GM21390 (cell line): ENCODE measurements at regions not wholly inside any gene's neighbourhood (a gene's known extent, or its start where the extent isn't known, plus 50 kb on each side); places are given as distances from the start of the nearest gene placed in this dataset.

Experiments used
- ATAC-seq: cut with Tn5 transposase; IDR thresholded peaks from one replicate; pipeline ENCODE4 v1.9.1; 2021; ENCODE audit not compliant: unreplicated experiment

DNA sequence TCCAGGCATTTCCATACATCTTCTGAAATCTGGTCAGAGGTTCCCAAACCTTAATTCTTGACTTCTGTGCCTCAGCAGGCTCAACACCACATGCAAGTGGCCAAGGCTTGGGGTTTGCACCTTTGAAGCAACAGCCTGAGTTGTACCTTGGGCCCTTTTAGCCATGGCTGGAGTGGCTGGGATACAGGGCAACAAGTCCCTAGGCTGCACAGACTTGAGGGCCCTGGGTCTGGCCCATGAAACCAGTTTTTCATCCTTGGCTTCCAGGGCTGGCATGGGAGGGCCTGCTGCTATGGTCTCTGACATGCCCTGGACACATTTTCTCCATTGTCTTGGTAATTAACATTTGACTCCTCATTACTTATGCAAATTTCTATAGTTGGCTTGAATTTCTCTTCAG is 988.8 kb upstream of the CNTNAP5 start:
- ATAC-seq = no peak

DNA sequence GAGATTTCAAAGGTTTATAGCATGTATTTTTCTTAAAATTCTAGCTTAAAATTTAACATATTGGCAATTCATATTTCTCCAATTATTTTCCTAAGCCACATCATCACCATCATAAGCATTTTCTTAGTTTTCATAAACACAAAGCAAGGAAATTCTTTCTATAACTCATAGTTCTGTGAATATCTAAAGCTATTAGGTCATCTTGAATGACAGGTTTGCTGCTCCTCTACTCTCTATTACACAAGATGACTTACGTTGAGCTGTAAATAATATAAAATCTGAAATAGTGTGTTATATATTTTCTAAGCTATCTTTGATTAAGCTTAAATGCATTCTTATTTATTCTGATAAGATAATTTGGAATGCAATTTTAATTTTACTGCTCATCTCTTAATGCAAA is 984.6 kb upstream of the CNTNAP5 start:
- ATAC-seq = no peak

DNA sequence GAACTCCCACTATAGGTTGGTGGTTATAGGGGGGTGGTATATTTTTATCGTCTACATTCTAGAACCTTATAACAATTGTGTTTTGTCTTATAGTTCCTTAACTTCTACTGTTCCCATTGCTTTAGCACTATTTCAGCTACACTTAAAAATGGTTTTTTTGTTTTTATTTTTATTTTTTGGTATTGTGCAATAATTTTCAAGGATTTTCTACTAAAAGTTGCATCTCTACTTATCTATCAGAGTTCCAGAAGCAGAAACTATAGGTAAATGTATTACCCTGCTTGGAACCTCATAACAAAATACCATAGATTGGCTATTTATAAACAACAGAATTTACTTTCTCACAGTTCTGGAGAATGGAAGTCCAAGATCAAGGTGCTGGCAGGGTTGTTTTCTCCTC is 981.6 kb upstream of the CNTNAP5 start:
- ATAC-seq = no peak

DNA sequence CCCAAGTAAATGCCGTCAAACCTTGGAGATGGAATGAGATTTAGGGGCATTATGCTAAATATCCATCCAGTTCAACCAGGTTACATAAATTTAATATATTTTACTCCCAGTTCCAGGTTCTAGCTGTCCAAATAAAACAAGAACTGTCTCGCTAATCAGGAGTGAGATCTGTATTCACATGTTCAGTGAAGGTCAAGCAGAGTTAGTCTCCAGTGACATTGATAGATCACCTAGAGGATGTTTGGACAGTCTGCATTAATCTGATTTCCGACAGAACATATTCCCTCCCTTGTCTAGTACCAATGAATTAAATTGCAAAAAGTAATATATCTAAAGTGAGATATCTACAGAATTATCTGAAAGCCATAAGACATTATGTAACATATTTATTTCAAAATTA is 979.4 kb upstream of the CNTNAP5 start:
- no peak for ATAC-seq

DNA sequence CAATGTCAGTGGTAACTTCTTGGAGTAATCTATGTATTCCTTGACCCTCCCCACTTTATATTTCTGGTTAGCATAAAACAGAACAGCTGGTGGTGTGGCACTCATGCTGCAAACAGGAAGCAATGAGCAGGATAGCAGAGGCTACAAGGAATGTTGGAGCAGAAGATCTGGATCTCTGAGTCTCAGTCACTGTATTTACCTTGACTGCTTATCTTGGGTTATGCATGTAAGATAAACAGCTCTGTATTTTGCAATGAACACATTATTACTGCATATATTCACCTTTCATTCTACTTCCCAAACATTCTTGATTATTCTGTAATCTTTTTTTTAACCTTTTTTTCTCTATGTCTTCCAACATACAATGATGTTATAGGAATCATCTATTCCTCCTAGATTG is 977.9 kb upstream of the CNTNAP5 start:
- no peak for ATAC-seq

DNA sequence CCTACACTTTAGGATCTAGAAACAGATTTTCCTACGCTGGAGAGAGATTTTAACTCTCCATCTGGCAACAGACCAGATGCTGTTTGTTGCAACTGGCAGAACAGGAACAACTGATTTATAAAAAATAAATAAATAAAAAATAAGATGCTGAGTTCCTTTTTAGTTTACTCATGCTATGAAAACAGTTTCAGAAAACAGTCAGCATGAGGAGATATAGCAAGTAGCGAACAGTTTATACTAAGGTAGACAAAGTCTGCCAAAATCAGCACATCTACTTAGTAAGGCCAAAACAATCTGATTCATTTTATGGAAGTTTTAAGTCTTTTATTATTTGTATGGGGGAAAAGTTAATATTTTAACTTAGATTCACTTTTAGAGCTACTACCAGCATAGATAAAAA is 974.0 kb upstream of the CNTNAP5 start:
- no peak for ATAC-seq

DNA sequence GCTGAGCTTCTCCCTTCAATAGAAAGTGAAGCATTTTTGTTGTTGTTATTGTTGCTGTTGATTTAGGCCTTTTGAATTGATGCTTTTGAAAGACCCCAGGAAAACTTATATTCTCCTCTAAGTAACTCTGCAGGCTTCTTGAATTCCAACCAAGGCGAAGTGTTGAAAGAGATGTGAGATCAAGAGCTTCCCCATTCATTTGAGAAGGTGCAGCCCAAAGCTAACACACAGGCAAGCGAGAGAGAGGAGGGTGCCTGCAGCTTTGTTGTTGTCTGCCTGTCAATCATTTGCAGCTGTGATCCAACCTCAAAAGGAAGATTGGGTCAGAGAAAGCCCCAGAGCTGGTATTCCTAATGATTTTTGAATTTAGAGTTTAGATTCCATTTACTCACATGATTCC is 963.6 kb upstream of the CNTNAP5 start:
- ATAC-seq = no peak

DNA sequence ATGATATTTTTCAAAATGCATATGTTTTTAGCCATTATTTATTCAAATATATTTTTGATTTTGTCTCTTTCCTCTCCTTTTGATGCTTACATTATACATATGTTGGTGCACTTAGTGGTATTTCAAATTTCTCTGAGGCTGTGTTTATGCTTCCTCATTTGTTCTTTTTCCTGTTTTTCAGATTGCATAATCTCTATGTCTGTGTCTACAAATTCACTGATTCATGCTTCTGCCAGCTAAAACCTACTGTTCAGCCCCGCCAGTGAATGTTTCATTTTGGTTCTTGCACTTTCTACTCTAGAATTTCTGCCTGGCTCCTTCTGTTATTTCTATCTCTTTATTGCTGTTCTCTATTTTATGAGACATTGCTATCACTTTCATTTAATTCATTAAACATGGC is 951.7 kb upstream of the CNTNAP5 start:
- ATAC-seq = no peak

DNA sequence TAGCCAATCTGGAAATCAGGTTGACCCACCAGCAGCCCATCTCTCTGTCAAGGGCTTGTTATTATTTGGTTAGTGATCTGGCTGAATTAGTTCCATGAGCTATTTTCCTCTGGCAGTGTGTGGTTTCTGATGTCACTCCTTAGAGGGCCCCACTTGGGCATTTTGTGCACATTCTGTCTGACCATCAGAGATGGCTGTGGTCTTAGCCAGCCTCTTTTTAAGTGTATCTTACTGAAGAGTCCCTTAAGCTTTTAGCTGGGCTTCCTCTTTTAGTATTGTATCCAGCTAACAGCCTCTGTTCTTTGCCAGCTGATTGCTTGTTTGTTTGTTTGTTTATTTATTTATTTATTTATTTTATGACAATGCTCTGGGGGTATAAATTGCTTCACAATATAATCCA is 951.1 kb upstream of the CNTNAP5 start:
- no peak for ATAC-seq

DNA sequence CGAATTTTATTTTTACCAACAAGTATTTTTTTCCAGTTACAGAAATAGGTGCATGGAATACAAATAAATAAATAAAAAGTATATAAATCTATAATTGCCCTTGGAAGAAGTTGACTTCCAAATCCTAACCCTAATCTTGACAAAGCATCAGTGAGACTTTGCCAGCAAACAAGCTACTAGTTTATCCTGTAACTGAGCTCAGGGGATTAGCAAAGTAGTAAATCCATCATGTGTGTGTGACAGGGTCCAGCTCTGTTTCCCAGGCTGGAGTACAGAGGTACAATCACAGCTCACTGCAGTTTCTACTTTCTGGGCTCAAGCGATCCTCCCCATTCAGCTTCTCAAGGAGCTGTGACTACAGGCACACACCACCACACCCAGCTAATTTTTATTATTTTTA is 948.0 kb upstream of the CNTNAP5 start:
- no peak for ATAC-seq

DNA sequence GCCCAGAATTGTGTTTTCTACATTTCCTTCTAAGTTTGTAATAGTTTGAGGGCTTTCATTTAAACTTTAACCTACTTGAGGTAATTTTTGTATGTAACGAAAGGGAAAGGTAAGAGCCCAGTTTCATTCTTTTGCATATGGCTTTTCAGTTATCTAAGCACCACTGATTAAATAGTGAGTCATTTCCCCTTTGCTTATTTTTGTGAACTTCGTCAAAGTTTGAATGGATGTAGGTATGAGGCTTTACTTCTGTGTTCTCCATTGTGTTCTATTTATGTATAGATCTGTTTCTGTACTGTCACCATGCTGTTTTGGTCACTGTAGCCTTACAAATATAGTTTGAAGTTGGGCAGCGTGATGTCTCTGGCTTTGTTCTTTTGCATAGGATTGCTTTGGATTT is 944.8 kb upstream of the CNTNAP5 start:
- no peak for ATAC-seq

DNA sequence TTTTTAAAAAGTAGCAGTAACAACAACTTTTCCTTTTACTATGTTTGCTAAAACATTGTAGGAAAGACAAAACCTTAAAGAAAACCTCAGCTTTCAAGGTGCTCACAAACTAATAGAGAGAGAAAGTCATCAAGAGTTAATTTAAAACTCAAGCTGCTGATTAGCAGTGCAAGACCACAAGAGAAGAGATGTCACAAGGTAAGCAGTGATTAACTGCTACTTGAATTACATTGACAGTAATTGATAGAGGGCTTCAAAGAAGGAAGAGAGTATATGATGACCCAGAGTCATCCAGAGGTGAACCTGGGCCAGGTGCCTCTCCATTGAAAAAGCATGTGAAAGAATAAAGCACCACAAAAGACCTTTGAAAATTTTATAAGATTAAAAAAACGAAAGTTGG is 939.6 kb upstream of the CNTNAP5 start:
- no peak for ATAC-seq

DNA sequence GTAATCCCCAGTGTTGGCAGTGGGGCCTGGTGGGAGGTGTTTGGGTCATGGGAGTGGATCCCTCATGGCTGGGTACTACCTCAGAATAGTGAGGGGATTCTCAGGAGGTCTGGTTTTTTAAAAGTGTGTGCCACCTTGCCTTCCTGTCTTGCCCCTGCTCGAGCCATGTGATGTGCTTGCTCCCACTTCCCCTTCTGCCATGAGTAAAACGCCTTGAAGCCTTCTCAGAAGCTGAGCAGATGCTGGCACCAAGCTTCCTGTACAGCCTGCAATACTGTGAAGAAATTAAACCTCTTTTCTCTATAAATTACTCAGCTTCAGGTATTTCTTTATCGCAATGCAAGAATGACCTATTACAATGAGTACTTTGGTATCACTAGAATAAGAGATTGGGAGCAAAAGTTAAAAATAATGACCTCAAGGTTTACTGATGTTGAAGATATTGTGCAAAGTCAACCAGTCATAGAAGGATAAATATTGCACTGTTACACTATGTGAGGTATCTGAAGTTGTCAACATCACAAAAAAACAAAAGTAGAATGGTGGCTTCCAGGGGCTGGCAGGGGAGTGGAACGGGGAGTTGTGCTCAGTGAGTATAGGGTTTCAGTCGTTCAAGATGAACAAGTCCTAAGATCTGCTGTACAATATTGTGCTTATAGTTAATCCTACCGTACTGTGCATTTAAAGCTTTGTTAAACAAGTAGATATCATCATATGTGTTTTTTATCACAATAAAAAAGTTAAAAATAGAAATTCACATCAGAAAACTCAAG is 938.3 kb upstream of the CNTNAP5 start:
- no peak for ATAC-seq

DNA sequence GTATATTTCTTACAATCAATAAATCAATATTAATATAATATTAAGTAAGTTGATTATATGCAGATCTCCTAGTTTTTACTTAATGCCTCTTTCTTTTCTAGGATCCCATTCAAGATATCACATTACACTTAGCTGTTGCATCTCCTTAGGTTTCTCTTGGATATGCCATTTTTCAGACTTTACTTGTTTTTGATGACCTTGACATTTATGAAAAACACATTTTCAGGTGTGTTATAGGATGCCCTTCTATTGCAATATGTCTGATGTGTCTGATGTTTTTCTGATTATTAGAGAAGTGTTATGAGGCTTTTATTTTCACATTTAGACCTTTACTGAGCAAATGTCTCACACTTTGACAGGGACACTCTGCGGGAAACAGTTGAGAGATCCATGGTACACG is 933.6 kb upstream of the CNTNAP5 start:
- ATAC-seq = no peak

DNA sequence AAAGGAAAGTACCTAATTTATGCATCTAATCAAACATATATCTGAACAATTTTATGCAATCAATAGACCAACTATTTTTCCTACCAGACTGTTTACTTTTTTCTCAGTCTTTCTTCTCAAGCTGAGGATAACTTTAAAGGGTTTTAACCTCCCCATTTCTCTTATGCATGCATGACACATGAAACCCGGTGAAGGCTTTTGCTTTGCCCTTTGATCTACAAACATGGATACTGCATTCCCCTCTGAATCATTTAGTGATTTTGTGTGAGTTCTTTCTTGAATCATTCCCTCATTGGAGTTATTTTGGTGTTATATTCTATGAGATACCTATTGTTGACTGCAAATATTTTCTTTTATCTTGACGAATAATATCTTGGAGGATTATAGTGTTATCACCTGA is 931.9 kb upstream of the CNTNAP5 start:
- no peak for ATAC-seq

DNA sequence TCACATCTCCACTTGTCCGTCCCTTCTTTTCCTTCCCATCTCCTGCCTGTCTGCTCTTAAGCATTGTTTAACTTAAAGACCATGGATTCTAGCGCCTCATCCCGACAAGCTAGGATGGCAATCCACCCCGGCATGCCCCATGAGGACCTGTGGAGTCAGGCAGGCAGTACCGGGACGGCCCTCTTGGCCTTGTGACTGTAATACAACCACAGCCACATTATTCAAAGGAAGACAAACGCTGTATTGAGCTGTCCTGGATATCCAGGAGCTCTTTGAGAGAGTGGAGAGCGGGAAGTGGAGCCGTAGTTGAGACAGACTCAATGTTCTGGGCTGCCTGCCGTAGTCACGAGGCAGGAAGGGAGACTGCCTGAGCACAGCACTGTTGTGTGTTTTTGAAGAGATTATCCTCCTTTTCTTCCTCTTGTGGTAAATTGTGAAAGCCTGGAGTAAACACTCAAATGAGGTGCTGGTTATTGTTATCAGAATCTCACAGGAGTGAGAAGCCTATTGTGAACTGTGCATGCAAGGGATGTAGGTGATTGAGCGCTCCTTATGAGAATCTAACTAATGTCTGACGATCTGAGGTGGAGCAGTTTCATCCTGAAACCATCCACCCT is 929.8 kb upstream of the CNTNAP5 start:
- ATAC-seq = no peak

DNA sequence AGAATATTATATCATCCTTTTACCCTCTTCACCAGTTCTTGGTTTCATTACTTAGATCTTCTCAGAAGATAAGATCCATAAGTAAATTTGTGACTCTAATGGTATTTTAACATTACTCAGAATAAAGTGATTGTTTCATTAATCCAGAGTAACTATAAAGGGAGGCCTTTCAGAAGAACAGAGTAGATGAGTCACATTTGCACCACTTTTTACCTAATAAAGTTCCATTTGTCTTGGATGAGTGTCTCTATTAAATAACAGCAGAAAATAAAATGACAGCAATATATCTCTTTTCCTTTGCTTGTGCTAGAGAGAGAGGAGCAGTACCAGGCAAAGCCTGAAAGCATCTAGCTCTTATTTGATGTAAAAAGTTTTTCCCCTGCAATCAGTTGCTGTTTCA is 926.5 kb upstream of the CNTNAP5 start:
- ATAC-seq = no peak

DNA sequence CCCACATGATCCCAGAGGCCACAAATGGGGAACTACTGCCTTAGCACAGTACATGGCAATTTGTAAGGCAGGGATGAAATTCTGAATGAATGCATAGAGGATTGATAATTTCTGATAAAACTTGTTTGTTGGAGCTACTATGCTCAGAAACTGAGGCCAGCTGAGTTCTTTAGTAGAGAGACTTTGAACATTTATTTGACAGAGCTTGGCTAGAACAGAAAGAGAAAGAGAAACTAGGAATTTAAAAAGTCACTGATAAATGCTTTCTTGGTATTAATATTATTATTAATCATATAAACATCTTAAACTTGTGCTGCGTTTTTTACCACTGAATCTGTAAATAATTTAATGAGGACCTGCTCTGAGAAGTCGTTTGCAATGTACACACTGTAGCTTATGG is 923.7 kb upstream of the CNTNAP5 start:
- ATAC-seq = no peak

DNA sequence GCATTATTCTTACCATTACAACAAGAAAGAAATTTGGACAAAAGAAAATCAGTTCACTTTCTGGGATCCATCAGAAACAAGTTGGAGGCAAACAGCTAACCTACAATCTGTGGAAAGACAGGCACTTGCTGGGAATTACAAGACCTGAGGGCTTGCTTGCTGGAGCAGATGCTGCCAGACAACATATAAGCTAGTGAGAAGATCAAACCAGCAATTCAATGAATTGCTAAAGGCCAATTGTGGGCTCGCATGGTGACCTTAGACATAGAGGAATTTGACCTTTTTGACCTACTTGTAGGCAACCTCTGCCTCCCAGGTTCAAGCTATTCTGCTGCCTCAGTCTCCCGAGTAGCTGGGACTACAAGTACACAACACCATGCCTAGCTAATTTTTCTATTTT is 921.2 kb upstream of the CNTNAP5 start:
- ATAC-seq = no peak

DNA sequence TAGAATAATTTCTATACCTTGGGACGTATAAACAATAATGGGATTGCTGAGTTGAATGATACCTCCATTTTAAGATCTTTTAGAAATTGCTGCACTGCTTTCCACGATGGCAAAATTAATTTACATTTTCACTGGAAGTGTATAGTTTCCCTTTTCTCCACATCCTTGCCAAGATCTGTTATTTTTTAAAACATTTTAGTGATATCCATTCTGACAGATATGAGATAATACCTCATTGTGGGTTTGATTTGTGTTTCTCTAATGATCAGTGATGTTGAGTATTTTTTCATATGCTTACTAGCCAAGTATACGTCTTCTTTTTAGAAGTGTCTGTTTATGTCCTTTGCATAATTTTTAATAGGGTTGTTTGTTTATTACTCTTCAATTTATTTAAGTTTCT is 908.5 kb upstream of the CNTNAP5 start:
- no peak for ATAC-seq

DNA sequence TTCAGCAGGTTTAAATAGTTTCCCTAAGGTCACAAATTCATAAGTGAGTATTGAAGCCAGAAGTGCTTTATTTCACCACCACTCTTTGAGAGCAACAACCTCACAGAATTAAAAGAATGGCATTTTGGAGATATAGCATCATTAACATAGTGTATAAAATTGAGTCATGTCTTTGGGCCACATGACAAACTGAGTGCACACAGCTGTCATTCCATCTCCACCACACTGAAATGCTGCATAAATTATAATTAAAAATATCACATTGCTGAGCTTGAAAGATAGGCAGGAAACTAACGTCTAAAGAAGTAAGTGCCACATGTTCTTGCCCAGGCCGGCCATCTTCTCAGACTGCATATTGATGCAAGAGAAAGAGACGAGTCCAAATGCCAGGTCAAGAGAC is 897.9 kb upstream of the CNTNAP5 start:
- ATAC-seq = no peak

DNA sequence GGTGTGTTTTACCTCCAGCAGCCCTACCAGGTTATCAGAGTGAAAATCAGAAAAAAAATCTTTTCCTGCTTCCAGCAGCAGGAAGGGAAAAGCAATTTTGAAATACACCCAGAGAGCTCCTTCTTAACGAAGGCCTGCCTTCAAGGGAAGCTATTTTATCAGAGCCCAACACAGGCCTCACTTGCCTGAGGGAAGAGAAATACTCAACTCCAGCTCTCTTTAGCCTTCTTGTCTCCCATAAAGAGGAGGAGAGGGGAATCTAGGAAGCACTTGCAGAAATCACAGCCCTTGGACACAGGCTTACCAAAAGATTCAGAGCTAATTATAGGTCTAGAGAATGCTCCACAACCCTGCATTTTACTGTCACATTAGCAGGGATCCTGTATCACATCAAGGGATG is 896.1 kb upstream of the CNTNAP5 start:
- no peak for ATAC-seq

DNA sequence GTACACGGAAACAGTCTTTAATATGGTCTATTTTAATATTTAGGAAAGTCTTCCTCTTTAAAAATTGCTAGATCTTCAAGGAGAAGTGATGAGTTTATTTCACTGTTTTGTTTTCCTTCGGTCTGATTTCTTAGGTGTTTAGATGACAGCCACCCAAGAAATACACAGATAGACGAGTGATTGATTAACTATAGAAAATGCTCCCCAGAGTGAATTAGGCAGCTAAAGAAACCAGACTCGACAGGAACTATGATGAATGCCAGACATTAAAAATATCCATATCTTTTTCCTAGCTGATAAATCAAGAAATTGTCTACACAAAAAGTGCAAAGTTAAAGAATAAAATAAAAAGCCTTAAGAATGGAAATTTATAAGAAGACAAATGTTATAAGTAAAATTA is 888.7 kb upstream of the CNTNAP5 start:
- ATAC-seq = no peak
